Esophagus muscularis mucosa (tissue), 3 donors: ENCODE measurements at regions not wholly inside any gene's neighbourhood (a gene's known extent, or its start where the extent isn't known, plus 50 kb on each side); places are given as distances from the start of the nearest gene placed in this dataset.

Source experiments
- CTCF ChIP-seq, 3 experiments: fragments of 200-600 bp in 2 of 3; fragments of 450-650 bp in 1 of 3; sonication (generic) in 2 of 3; IDR thresholded peaks; one replicate each; pipeline ENCODE4 v1.5.1; 2017 to 2019; ENCODE audit warnings: antibody characterized with exemption in 3 of 3, mild to moderate bottlenecking in 2 of 3, moderate library complexity in 1 of 3
- POLR2AphosphoS5 ChIP-seq, 2 donors: sonication (generic); formaldehyde crosslinking; IDR thresholded peaks; one replicate each; pipeline ENCODE4 v1.6.1; 2017; ENCODE audit warnings: antibody characterized with exemption in 2 of 2

GRCh38 chr21:38599381-38599975 lies 101.2 kb upstream of the ERG start:
- TF ChIP-seq CTCF (IDR thresholded peaks at IDR 0.05) (no peak), POLR2AphosphoS5 (IDR thresholded peaks at IDR 0.05) (no peak)
